SW 1271 (cell line): ENCODE measurements at regions not wholly inside any gene's neighbourhood (a gene's known extent, or its start where the extent isn't known, plus 50 kb on each side); places are given as distances from the start of the nearest gene placed in this dataset.
"Not testable (repeated sequence)": the region's sequence is repeated elsewhere in the genome, so short reads cannot be mapped to it uniquely, and the experiment has no call there.

Source experiments
- DNase-seq, 2 experiments: peaks; one replicate each; lab custom pipeline; 2025; lab: John Stamatoyannopoulos, UW

- no peak for DNase-seq
Observed at GRCh38 chr17:63293323-63294075, 152.6 kb downstream of the CYB561 start.

GRCh38 chr17:63294776-63295175, 151.3 kb downstream of the CYB561 start:
- no peak for DNase-seq

- DNase-seq: no peak
Observed at GRCh38 chr17:63295288-63295687, 150.8 kb downstream of the CYB561 start.

GRCh38 chr17:63295839-63296590, 150.1 kb downstream of the CYB561 start:
- DNase-seq: no peak

- DNase-seq: not testable (repeated sequence)
Observed at GRCh38 chr17:63298916-63299315, 147.2 kb downstream of the CYB561 start.

- no peak for DNase-seq
Observed at GRCh38 chr17:63304704-63305261, 141.3 kb downstream of the CYB561 start.

GRCh38 chr17:63305857-63306256, 140.2 kb downstream of the CYB561 start:
- no peak for DNase-seq

- DNase-seq: no peak
Observed at GRCh38 chr17:63306855-63307254, 139.3 kb downstream of the CYB561 start.

- DNase-seq: no peak
Observed at GRCh38 chr17:63308272-63308671, 137.8 kb downstream of the CYB561 start.

- no peak for DNase-seq
Observed at GRCh38 chr17:63309021-63309420, 137.1 kb downstream of the CYB561 start.

- DNase-seq: no peak
Observed at GRCh38 chr17:63311416-63311937, 134.6 kb downstream of the CYB561 start.

- DNase-seq: no peak
Observed at GRCh38 chr17:63314761-63315160, 131.3 kb downstream of the CYB561 start.

GRCh38 chr17:63316100-63316499, 130.0 kb downstream of the CYB561 start:
- no peak for DNase-seq

GRCh38 chr17:63317166-63317840, 128.8 kb downstream of the CYB561 start:
- no peak for DNase-seq

- DNase-seq: no peak
Observed at GRCh38 chr17:63325808-63326207, 120.3 kb downstream of the CYB561 start.

GRCh38 chr17:63329876-63330275, 116.2 kb downstream of the CYB561 start:
- DNase-seq: no peak

- DNase-seq: no peak
Observed at GRCh38 chr17:63331301-63332061, 114.6 kb downstream of the CYB561 start.

- DNase-seq: no peak
Observed at GRCh38 chr17:63332286-63332685, 113.8 kb downstream of the CYB561 start.

GRCh38 chr17:63333869-63334268, 112.2 kb downstream of the CYB561 start:
- no peak for DNase-seq

- DNase-seq: no peak
Observed at GRCh38 chr17:63335831-63336230, 110.3 kb downstream of the CYB561 start.

- no peak for DNase-seq
Observed at GRCh38 chr17:63337579-63337978, 108.5 kb downstream of the CYB561 start.

- DNase-seq: no peak
Observed at GRCh38 chr17:63338272-63338671, 107.8 kb downstream of the CYB561 start.
